ENCODE measurements at regions not wholly inside any gene's neighbourhood (a gene's known extent, or its start where the extent isn't known, plus 50 kb on each side); places are given as distances from the start of the nearest gene placed in this dataset.

- Histone ChIP-seq H3K9me2 (replicated peaks; ENCODE audit: control insufficient read depth, low read length) (no peaks in the 10 kb centered on the region), H3K4me2 (ENCODE audit: low read length) (no peak overlapping the region), H3K4me3 (ENCODE audit: low read length) (no peak overlapping the region), H3F3A (ENCODE audit: control insufficient read depth, insufficient read depth) (no peaks in the 10 kb centered on the region), H3K4me1 (ENCODE audit: control insufficient read depth, low read length) (no peaks in the 10 kb centered on the region), H3K27me3 (ENCODE audit: control insufficient read depth, low read length) (no peaks in the 10 kb centered on the region), H3K79me2 (ENCODE audit: control insufficient read depth, low read length) (no peaks in the 10 kb centered on the region), H3K36me3 (ENCODE audit: control insufficient read depth, low read length) (no peaks in the 10 kb centered on the region), H3K9me3 (ENCODE audit: control insufficient read depth, insufficient read depth, low read length) (no peaks in the 10 kb centered on the region), H4K20me1 (ENCODE audit: control insufficient read depth, insufficient read depth, low read depth, low read length) (no peaks in the 10 kb centered on the region), H3K27ac (ENCODE audit: low read depth, low read length) (no peak overlapping the region)
- TF ChIP-seq CTCF (IDR thresholded peaks at IDR 0.05; ENCODE audit: low read depth, low read length, poor library complexity, severe bottlenecking) (no peak), EZH2phosphoT487 (IDR thresholded peaks at IDR 0.05; ENCODE audit: borderline replicate concordance, low read length) (no peak)
Measured at GRCh38 chr15:95059346-95059905, 828.1 kb downstream of the MCTP2 start.

GRCh38 chr15:95068701-95069521 is 837.5 kb downstream of the MCTP2 start:
- Histone ChIP-seq H3K79me2 (ENCODE audit: control insufficient read depth, low read length) (no peaks in the 10 kb centered on the region), H3K27me3 (ENCODE audit: control insufficient read depth, low read length) (no peaks in the 10 kb centered on the region), H4K20me1 (ENCODE audit: control insufficient read depth, insufficient read depth, low read depth, low read length) (no peaks in the 10 kb centered on the region), H3F3A (ENCODE audit: control insufficient read depth, insufficient read depth) (no peaks in the 10 kb centered on the region), H3K9me2 (replicated peaks; ENCODE audit: control insufficient read depth, low read length) (no peaks in the 10 kb centered on the region), H3K4me3 (ENCODE audit: low read length) (no peak overlapping the region), H3K4me2 (ENCODE audit: low read length) (no peak overlapping the region), H3K36me3 (ENCODE audit: control insufficient read depth, low read length) (no peaks in the 10 kb centered on the region), H3K27ac (ENCODE audit: low read depth, low read length) (no peak overlapping the region), H3K4me1 (ENCODE audit: control insufficient read depth, low read length) (no peaks in the 10 kb centered on the region), H3K9me3 (ENCODE audit: control insufficient read depth, insufficient read depth, low read length) (no peaks in the 10 kb centered on the region)
- TF ChIP-seq EZH2phosphoT487 (IDR thresholded peaks at IDR 0.05; ENCODE audit: borderline replicate concordance, low read length) = no peak
- TF ChIP-seq CTCF (IDR thresholded peaks at IDR 0.05; ENCODE audit: low read depth, low read length, poor library complexity, severe bottlenecking) = no peak

- Histone ChIP-seq H3K4me3 (ENCODE audit: low read length) (no peak overlapping the region), H3K79me2 (ENCODE audit: control insufficient read depth, low read length) (no peaks in the 10 kb centered on the region), H3K4me2 (ENCODE audit: low read length) (no peak overlapping the region), H3K36me3 (ENCODE audit: control insufficient read depth, low read length) (no peaks in the 10 kb centered on the region), H3K9me3 (ENCODE audit: control insufficient read depth, insufficient read depth, low read length) (no peaks in the 10 kb centered on the region), H4K20me1 (ENCODE audit: control insufficient read depth, insufficient read depth, low read depth, low read length) (no peaks in the 10 kb centered on the region), H3F3A (ENCODE audit: control insufficient read depth, insufficient read depth) (no peaks in the 10 kb centered on the region), H3K9me2 (replicated peaks; ENCODE audit: control insufficient read depth, low read length) (no peaks in the 10 kb centered on the region), H3K4me1 (ENCODE audit: control insufficient read depth, low read length) (no peaks in the 10 kb centered on the region), H3K27ac (ENCODE audit: low read depth, low read length) (no peak overlapping the region), H3K27me3 (ENCODE audit: control insufficient read depth, low read length) (no peaks in the 10 kb centered on the region)
- TF ChIP-seq EZH2phosphoT487 (IDR thresholded peaks at IDR 0.05; ENCODE audit: borderline replicate concordance, low read length) (no peak), CTCF (IDR thresholded peaks at IDR 0.05; ENCODE audit: low read depth, low read length, poor library complexity, severe bottlenecking) (no peak)
Measured at GRCh38 chr15:95075792-95076677, 844.7 kb downstream of the MCTP2 start.

All from DOHH2 (cell line).